ENCODE measurements at regions not wholly inside any gene's neighbourhood (a gene's known extent, or its start where the extent isn't known, plus 50 kb on each side); places are given as distances from the start of the nearest gene placed in this dataset.
"Not testable (repeated sequence)": the region's sequence is repeated elsewhere in the genome, so short reads cannot be mapped to it uniquely, and the experiment has no call there.

- TF ChIP-seq, protein P1, sequence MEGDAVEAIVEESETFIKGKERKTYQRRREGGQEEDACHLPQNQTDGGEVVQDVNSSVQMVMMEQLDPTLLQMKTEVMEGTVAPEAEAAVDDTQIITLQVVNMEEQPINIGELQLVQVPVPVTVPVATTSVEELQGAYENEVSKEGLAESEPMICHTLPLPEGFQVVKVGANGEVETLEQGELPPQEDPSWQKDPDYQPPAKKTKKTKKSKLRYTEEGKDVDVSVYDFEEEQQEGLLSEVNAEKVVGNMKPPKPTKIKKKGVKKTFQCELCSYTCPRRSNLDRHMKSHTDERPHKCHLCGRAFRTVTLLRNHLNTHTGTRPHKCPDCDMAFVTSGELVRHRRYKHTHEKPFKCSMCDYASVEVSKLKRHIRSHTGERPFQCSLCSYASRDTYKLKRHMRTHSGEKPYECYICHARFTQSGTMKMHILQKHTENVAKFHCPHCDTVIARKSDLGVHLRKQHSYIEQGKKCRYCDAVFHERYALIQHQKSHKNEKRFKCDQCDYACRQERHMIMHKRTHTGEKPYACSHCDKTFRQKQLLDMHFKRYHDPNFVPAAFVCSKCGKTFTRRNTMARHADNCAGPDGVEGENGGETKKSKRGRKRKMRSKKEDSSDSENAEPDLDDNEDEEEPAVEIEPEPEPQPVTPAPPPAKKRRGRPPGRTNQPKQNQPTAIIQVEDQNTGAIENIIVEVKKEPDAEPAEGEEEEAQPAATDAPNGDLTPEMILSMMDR (IDR thresholded peaks at IDR 0.05) = not testable (repeated sequence)
- TF ChIP-seq POLR2A, POLR2AphosphoS5 (IDR thresholded peaks at IDR 0.05): not testable (repeated sequence)
Observed at GRCh38 chr6:852216-852615, 159.3 kb upstream of the EXOC2 start.
